ENCODE measurements at regions not wholly inside any gene's neighbourhood (a gene's known extent, or its start where the extent isn't known, plus 50 kb on each side); places are given as distances from the start of the nearest gene placed in this dataset.

- DNase-seq: no peak
Measured at GRCh38 chr12:77777274-77777673, 53.4 kb upstream of the NAV3 start.

GRCh38 chr12:77774761-77775160, 55.9 kb upstream of the NAV3 start:
- no peak for DNase-seq

- no peak for DNase-seq
Measured at GRCh38 chr12:77772676-77773298, 57.9 kb upstream of the NAV3 start.

GRCh38 chr12:77768558-77768957, 62.1 kb upstream of the NAV3 start:
- DNase-seq: no peak

GRCh38 chr12:77767756-77768343, 62.8 kb upstream of the NAV3 start:
- no peak for DNase-seq

- no peak for DNase-seq
Measured at GRCh38 chr12:77767335-77767734, 63.4 kb upstream of the NAV3 start.

- no peak for DNase-seq
Measured at GRCh38 chr12:77766224-77766623, 64.5 kb upstream of the NAV3 start.

- DNase-seq: no peak
Measured at GRCh38 chr12:77761286-77761685, 69.4 kb upstream of the NAV3 start.

- DNase-seq: no peak
Measured at GRCh38 chr12:77760271-77761025, 70.2 kb upstream of the NAV3 start.

- no peak for DNase-seq
Measured at GRCh38 chr12:77754086-77754485, 76.6 kb upstream of the NAV3 start.

GRCh38 chr12:77751939-77752338, 78.8 kb upstream of the NAV3 start:
- peak; percentile 76 for DNase-seq

GRCh38 chr12:77746096-77746495, 84.6 kb upstream of the NAV3 start:
- DNase-seq: peak; percentile 95

- DNase-seq: peak; percentile 48
Measured at GRCh38 chr12:77745624-77746023, 85.1 kb upstream of the NAV3 start.

- DNase-seq: no peak
Measured at GRCh38 chr12:77742631-77743030, 88.1 kb upstream of the NAV3 start.

GRCh38 chr12:77741974-77742517, 88.6 kb upstream of the NAV3 start:
- DNase-seq: no peak

GRCh38 chr12:77736219-77736965, 94.3 kb upstream of the NAV3 start:
- no peak for DNase-seq

- no peak for DNase-seq
Measured at GRCh38 chr12:77734214-77734883, 96.3 kb upstream of the NAV3 start.

GRCh38 chr12:77728018-77728417, 102.7 kb upstream of the NAV3 start:
- peak; percentile 34 for DNase-seq

- peak; percentile 34 for DNase-seq
Measured at GRCh38 chr12:77727442-77728001, 103.2 kb upstream of the NAV3 start.

GRCh38 chr12:77725611-77726010, 105.1 kb upstream of the NAV3 start:
- DNase-seq: no peak

- DNase-seq: peak; percentile 70
Measured at GRCh38 chr12:77724367-77724957, 106.2 kb upstream of the NAV3 start.

GRCh38 chr12:77723308-77723707, 107.4 kb upstream of the NAV3 start:
- DNase-seq: peak; percentile 95
